OCI-LY1 (cell line): ENCODE measurements at regions not wholly inside any gene's neighbourhood (a gene's known extent, or its start where the extent isn't known, plus 50 kb on each side); places are given as distances from the start of the nearest gene placed in this dataset.

Experiments used
- CTCF ChIP-seq: fragments of 200-600 bp; sonication (generic), shearing (Covaris generic); IDR thresholded peaks from 2 replicates; pipeline ENCODE4 v1.5.1; 2017; ENCODE audit warnings: mild to moderate bottlenecking, antibody characterized with exemption, low read length, moderate library complexity, mixed read lengths
- EZH2 ChIP-seq: fragments of 200-600 bp; sonication (generic), shearing (Covaris generic); IDR thresholded peaks from 2 replicates; pipeline ENCODE4 v1.8.0; 2017; ENCODE audit warnings: borderline replicate concordance, mixed run types, mild to moderate bottlenecking, antibody characterized with exemption, low read length, moderate library complexity, mixed read lengths

DNA sequence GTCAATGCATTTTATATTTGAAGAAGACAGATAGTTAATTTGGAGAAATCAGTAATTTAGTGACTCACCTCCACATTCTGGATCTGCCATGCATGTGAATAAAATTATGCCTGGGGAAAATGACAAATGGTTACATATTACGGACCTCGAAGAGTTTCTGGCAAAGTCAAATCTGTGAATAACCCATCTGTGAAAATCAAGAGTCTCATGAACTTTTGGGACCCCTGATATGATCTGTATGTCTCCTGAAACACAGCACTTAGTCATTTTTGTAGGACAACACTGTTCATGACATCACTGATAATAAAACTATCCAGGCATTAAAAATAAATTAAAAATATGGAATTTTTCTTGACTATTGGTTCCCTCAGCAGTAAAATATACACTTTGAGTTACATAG is 584.5 kb downstream of the TLE4 start:
- TF ChIP-seq CTCF (no peak), EZH2 (no peak)
